ENCODE measurements at regions not wholly inside any gene's neighbourhood (a gene's known extent, or its start where the extent isn't known, plus 50 kb on each side); places are given as distances from the start of the nearest gene placed in this dataset.

GRCh38 chr2:215769246-215769645 is 244.1 kb downstream of the MREG start:
- no peak overlapping the region for H3K4me3 ChIP-seq (ENCODE audit: low read depth, low read length)
- TF ChIP-seq CTCF (IDR thresholded peaks at IDR 0.05; ENCODE audit: low read depth, low read length): no peak

DNA sequence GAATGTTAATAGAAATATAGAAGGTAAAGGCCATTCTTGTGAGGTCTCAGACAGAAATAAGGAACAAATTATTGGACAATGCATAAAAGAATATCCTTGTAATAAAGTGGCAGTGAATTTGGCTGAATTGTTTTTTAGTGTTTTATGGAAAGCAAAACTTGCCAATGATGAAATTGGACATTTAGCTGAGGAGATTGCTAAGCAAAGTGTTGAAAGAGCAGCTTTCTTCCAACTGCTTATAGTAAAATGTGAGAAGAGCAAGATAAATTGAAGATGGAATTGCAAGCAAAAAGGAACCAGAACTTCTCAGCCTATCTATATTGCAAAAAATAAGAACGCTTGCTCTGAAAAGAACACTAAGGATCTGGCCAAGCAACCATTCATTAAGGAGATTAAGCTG is 245.7 kb downstream of the MREG start:
- no peak for TF ChIP-seq CTCF (IDR thresholded peaks at IDR 0.05; ENCODE audit: low read depth, low read length)
- H3K4me3 ChIP-seq (ENCODE audit: low read depth, low read length): no peak overlapping the region

- TF ChIP-seq CTCF (IDR thresholded peaks at IDR 0.05; ENCODE audit: low read depth, low read length): no peak
- H3K4me3 ChIP-seq (ENCODE audit: low read depth, low read length): no peak overlapping the region
These were observed 247.5 kb downstream of the MREG start for GRCh38 chr2:215765729-215766360.

DNA sequence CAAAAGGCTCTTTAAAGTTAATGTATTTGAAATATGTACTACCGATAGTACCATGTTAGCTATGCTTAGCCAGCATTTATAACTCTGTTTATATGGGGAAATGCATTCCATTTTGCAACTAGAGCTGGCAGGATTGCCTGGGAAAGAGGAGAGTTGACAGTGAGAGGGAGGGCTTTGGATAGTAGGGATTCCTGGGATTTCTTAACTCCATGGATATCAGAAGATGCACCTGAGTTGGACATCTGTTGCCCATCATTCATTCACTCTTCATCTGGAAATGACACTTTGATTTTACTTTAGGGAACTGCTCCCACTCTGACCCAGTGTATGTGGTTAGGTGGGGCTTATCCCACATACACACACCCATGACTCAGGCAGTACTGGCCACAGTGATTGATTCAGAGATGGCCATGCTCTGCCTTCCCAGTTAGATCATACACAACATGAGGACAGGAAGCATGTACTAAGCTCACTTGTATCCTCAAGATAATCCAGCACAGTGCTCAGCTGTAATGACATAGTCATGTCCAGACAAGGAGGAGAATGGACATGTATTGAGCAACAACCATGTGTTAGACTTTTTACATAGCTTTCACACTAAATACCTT is 248.8 kb downstream of the MREG start:
- H3K4me3 ChIP-seq (ENCODE audit: low read depth, low read length): no peak overlapping the region
- TF ChIP-seq CTCF (IDR thresholded peaks at IDR 0.05; ENCODE audit: low read depth, low read length): no peak

GRCh38 chr2:215760557-215760956 is 252.8 kb downstream of the MREG start:
- TF ChIP-seq CTCF (IDR thresholded peaks at IDR 0.05; ENCODE audit: low read depth, low read length): no peak
- no peak overlapping the region for H3K4me3 ChIP-seq (ENCODE audit: low read depth, low read length)

DNA sequence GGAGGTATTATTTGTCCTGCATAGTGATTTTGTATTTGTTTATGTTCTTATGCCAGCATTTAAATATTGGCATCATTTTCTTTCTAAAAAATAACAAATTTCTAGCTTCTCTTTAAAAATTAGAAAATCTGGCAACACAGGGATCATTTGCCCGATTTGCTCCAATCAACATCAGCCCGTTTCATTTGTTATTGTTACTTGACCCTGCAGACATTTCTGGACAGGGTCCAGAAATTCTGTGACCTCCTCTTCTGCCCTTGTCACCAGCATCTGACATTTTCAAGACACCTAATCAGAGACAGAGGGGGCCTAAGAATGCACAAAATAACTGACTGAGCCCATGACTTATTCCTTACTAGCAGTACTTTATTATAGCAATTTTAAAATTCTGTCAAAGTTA is 253.3 kb downstream of the MREG start:
- TF ChIP-seq CTCF (IDR thresholded peaks at IDR 0.05; ENCODE audit: low read depth, low read length): no peak

DNA sequence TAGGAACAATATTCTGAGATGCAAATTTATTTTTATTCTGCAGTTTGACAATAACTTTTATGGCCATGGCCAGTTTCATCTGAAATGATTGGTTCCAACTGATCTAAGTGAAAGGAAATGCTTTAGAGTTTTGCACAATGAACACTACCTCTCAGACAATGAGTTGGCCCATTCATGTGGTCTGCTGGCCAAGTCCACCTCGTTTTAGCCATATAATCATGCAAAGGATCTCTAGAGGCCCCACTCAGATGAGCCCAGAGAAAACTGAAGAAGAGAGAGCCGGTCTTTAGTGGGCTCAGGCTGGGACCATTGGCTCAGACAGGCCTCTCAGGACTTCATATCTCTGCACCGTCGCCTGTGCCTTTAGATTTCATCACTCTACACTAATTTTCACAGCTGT is 254.7 kb downstream of the MREG start:
- TF ChIP-seq CTCF (IDR thresholded peaks at IDR 0.05; ENCODE audit: low read depth, low read length): no peak
- H3K4me3 ChIP-seq (ENCODE audit: low read depth, low read length): no peak overlapping the region

More for the DNA sequence above, 253.3 kb downstream of the MREG start:
- H3K4me3 ChIP-seq (ENCODE audit: low read depth, low read length): no peak overlapping the region

Data from WI38 (cell line).